CD4-positive, CD25-positive, alpha-beta regulatory T cell (primary cell): ENCODE measurements at regions not wholly inside any gene's neighbourhood (a gene's known extent, or its start where the extent isn't known, plus 50 kb on each side); places are given as distances from the start of the nearest gene placed in this dataset.
"Not testable (repeated sequence)": the region's sequence is repeated elsewhere in the genome, so short reads cannot be mapped to it uniquely, and the experiment has no call there.

Experiments used
- ATAC-seq, 2 donors: fragments of 150-1000 bp; cut with Tn5 transposase; one replicate each; pipeline ENCODE4 v1.10.0; 2021; ENCODE audit warnings: low read depth in 2 of 2, moderate number of reproducible peaks in 2 of 2, moderate library complexity in 1 of 2
- DNase-seq, 3 donors: peaks; one replicate each; pipeline versions ENCODE4 v3.0.0 to v3.0.0-alpha.2; 2012 to 2022; ENCODE audit warnings: mixed read lengths in 1 of 3
- H3K27ac ChIP-seq: one replicate; pipeline ENCODE4 v1.7.0; 2013; ENCODE audit warnings: mild to moderate bottlenecking, low read length; ENCODE audit not compliant: insufficient read depth, poor library complexity, severe bottlenecking
- H3K27me3 ChIP-seq: one replicate; pipeline ENCODE4 v1.7.0; 2013; ENCODE audit warnings: low read length; ENCODE audit not compliant: control insufficient read depth, insufficient read depth
- H3K36me3 ChIP-seq: one replicate; pipeline ENCODE4 v1.7.0; 2013; ENCODE audit warnings: mild to moderate bottlenecking, low read length, moderate library complexity; ENCODE audit not compliant: control insufficient read depth, insufficient read depth
- H3K4me1 ChIP-seq: 2 replicates; pipeline ENCODE4 v1.7.0; 2013; ENCODE audit warnings: mild to moderate bottlenecking, low read length; ENCODE audit not compliant: insufficient read depth, control insufficient read depth, poor library complexity, severe bottlenecking
- H3K4me3 ChIP-seq: one replicate; pipeline ENCODE4 v1.7.0; 2013; ENCODE audit warnings: low read depth, mild to moderate bottlenecking, low read length, moderate library complexity
- H3K9me3 ChIP-seq, 2 experiments: 1 replicate in 1 of 2; 2 replicates in 1 of 2; pipeline ENCODE4 v1.7.0; 2013; ENCODE audit warnings: low read length in 2 of 2, mild to moderate bottlenecking in 1 of 2, moderate library complexity in 1 of 2; ENCODE audit not compliant: control insufficient read depth in 2 of 2
- H3K27ac Mint-ChIP-seq, 3 donors: one replicate each; pipeline ENCODE4 v1.8.0; 2020 to 2022; ENCODE audit warnings: mild to moderate bottlenecking in 3 of 3, mixed read lengths in 3 of 3, moderate library complexity in 2 of 3
- H3K27me3 Mint-ChIP-seq: one replicate; pipeline ENCODE4 v1.8.0; 2022; ENCODE audit warnings: mild to moderate bottlenecking, mixed read lengths
- H3K36me3 Mint-ChIP-seq: one replicate; pipeline ENCODE4 v1.8.0; 2020; ENCODE audit warnings: mixed read lengths
- H3K4me1 Mint-ChIP-seq, 4 donors: one replicate each; pipeline ENCODE4 v1.8.0; 2020 to 2022; ENCODE audit warnings: mixed read lengths in 4 of 4, mild to moderate bottlenecking in 1 of 4
- H3K4me3 Mint-ChIP-seq, 4 donors: one replicate each; pipeline ENCODE4 v1.8.0; 2020 to 2022; ENCODE audit warnings: mild to moderate bottlenecking in 4 of 4, mixed read lengths in 4 of 4, moderate library complexity in 3 of 4
- H3K9me3 Mint-ChIP-seq, 7 donors: one replicate each; pipeline ENCODE4 v1.8.0; 2020 to 2022; ENCODE audit warnings: mixed read lengths in 7 of 7, mild to moderate bottlenecking in 3 of 7, moderate library complexity in 2 of 7

DNA sequence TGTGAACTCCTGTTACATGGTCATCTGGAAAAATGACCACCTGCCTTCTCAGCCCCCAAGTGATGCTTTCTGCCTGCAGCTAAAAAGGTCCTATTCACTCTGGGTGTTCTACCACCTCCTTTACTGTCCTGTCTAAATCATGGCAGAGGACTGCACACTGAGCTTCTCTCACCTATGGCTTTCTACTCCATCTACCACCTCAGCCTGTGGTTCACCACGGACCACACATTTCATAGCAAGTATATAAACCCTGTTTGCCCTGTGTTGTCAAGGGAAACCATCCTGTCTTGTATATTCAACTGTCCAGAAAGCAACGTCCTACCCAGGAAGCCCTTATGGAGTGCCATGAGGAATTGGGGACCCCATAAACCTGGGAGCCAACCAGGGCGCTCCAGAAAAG, 167.4 kb upstream of the ITGA1 start:
- H3K36me3 ChIP-seq: no peaks in the 10 kb centered on the region
- H3K9me3 Mint-ChIP-seq: peaks cover 0 to 5% (median 0%) of the 10 kb centered on the region in 7 donors
- H3K4me3 Mint-ChIP-seq: no peak overlapping the region
- H3K27ac Mint-ChIP-seq: no peak overlapping the region
- DNase-seq (no peak), ATAC-seq (no peak)
- no peaks in the 10 kb centered on the region for H3K4me1 Mint-ChIP-seq
- H3K36me3 Mint-ChIP-seq: no peaks in the 10 kb centered on the region
- H3K4me1 ChIP-seq: no peaks in the 10 kb centered on the region
- no peak overlapping the region for H3K4me3 ChIP-seq
- no peaks in the 10 kb centered on the region for H3K9me3 ChIP-seq
- no peak overlapping the region for H3K27ac ChIP-seq
- no peaks in the 10 kb centered on the region for H3K27me3 ChIP-seq
- no peaks in the 10 kb centered on the region for H3K27me3 Mint-ChIP-seq

DNA sequence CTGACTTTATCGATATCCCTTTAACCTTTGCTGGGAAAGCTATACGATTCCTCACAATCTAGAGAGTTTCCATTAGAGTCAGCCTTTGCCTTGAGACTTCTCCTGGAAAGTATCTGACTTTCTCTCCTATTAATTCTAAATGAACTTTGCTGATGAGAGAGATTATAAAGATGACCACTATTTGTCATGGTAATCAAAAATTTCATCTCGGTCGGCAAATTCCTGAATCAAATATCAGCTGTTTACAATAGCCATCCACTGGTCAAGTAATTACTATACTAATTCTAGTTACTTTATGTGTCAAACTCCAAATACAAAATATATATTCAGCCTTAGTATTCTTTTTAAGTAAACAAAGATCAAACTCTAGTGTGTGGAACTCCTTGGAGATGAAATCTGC, 164.4 kb upstream of the ITGA1 start:
- H3K9me3 Mint-ChIP-seq: peaks cover 0 to 5% (median 3%) of the 10 kb centered on the region in 7 donors
- no peak for ATAC-seq
- H3K4me3 ChIP-seq: no peak overlapping the region
- H3K4me3 Mint-ChIP-seq: no peak overlapping the region
- no peak for DNase-seq
- H3K27me3 ChIP-seq: no peaks in the 10 kb centered on the region
- no peak overlapping the region for H3K27ac Mint-ChIP-seq
- no peaks in the 10 kb centered on the region for H3K9me3 ChIP-seq
- H3K27me3 Mint-ChIP-seq: no peaks in the 10 kb centered on the region
- no peaks in the 10 kb centered on the region for H3K36me3 ChIP-seq
- no peaks in the 10 kb centered on the region for H3K36me3 Mint-ChIP-seq
- H3K27ac ChIP-seq: no peak overlapping the region
- no peaks in the 10 kb centered on the region for H3K4me1 ChIP-seq
- H3K4me1 Mint-ChIP-seq: no peaks in the 10 kb centered on the region

DNA sequence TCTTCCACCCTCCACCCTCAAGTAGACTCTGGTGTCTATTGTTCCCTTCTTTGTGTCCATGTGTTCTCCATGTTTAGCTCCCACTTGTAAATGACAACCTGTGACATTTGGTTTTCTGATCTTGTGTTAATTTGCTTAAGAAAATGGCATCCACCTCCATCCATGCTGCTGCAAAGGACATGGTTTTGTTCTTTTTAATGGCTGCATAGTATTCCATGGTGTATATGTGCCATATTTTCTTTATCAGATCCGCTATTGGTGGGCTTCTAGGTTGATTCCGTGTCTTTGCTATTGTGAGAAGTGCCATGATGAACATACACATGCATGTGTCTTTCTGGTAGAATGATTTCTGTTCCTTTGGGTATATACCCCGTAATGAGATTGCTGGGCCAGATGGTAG, 163.4 kb upstream of the ITGA1 start:
- Histone ChIP-seq H3K36me3 (no peaks in the 10 kb centered on the region), H3K27me3 (no peaks in the 10 kb centered on the region), H3K9me3 (no peaks in the 10 kb centered on the region), H3K4me1 (no peaks in the 10 kb centered on the region), H3K27ac (no peak overlapping the region), H3K4me3 (no peak overlapping the region)
- Mint-ChIP-seq H3K27ac (no peak overlapping the region), H3K4me1 (no peaks in the 10 kb centered on the region), H3K36me3 (no peaks in the 10 kb centered on the region), H3K9me3 (peaks cover 0 to 5% (median 3%) of the 10 kb centered on the region in 7 donors), H3K27me3 (no peaks in the 10 kb centered on the region), H3K4me3 (no peak overlapping the region)
- DNase-seq (no peak), ATAC-seq (no peak)

DNA sequence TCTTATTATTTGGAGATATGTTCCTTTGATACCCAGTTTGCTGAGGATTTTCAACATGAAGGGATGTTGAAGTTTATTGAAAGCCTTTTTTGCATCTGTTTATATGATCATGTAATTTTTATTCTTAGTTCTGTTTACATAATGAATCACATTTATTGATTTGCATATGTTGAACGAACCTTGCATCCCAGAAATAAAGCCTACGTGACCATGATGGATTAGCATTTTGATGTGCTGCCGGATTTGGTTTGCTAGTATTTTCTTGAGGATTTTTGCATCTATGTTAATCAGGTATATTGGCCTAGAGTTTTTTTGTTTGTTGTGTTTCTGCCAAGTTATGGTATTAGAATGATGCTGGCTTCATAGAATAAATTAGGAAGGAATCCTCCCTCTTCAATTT, 161.4 kb upstream of the ITGA1 start:
- H3K36me3 ChIP-seq: no peaks in the 10 kb centered on the region
- no peaks in the 10 kb centered on the region for H3K27me3 ChIP-seq
- no peaks in the 10 kb centered on the region for H3K4me1 ChIP-seq
- ATAC-seq (no peak), DNase-seq (no peak)
- Mint-ChIP-seq H3K9me3 (peaks cover 0 to 5% (median 0%) of the 10 kb centered on the region in 7 donors), H3K27ac (no peak overlapping the region), H3K4me1 (no peaks in the 10 kb centered on the region), H3K27me3 (no peaks in the 10 kb centered on the region), H3K36me3 (no peaks in the 10 kb centered on the region), H3K4me3 (no peak overlapping the region)
- no peak overlapping the region for H3K27ac ChIP-seq
- H3K9me3 ChIP-seq: no peaks in the 10 kb centered on the region
- H3K4me3 ChIP-seq: no peak overlapping the region

DNA sequence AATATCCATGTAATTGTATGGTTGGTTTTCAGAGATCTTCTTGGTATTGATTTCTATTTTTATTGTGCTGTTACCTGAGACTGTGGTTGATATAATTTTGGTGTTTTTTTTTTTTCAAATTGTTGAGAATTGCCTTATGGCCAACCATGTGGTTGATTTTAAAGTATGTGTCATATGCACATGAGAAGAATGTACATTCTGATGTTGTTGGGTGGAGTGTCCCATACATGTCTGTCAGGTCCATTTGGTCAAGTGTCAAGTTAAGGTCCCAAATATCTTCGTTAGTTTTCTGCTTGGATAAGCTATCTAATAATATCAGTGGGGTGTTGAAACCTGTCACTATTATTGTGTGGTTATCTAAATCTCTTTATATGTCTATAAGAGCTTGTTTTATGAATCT, 160.0 kb upstream of the ITGA1 start:
- Mint-ChIP-seq H3K9me3 (peaks cover 0 to 5% (median 2%) of the 10 kb centered on the region in 7 donors), H3K36me3 (no peaks in the 10 kb centered on the region), H3K27ac (no peak overlapping the region), H3K4me3 (no peak overlapping the region), H3K4me1 (no peaks in the 10 kb centered on the region), H3K27me3 (no peaks in the 10 kb centered on the region)
- Histone ChIP-seq H3K4me3 (no peak overlapping the region), H3K9me3 (no peaks in the 10 kb centered on the region), H3K4me1 (no peaks in the 10 kb centered on the region), H3K27me3 (no peaks in the 10 kb centered on the region), H3K36me3 (no peaks in the 10 kb centered on the region), H3K27ac (no peak overlapping the region)
- ATAC-seq (no peak), DNase-seq (no peak)

DNA sequence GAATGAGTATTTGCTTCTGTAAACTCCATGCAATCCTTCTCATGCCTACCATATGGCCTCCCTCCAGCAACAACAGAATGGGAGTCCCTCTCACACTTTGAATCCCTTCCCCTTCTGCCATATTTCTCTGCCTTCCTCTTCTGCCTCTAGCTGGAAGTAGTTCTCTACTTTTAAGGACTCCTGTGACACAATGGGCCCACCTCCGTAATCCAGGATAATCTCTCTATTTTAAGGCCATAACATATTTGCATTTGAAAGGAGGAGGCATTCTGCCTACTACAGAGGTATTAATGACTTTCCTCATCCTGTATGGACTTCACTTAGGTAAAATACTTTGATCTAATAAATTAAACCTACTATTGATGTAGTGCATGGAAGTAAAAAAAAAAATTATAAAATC, 155.4 kb upstream of the ITGA1 start:
- no peak for DNase-seq
- Histone ChIP-seq H3K36me3 (no peaks in the 10 kb centered on the region), H3K4me1 (no peaks in the 10 kb centered on the region), H3K9me3 (no peaks in the 10 kb centered on the region), H3K4me3 (no peak overlapping the region), H3K27ac (no peak overlapping the region), H3K27me3 (no peaks in the 10 kb centered on the region)
- Mint-ChIP-seq H3K36me3 (no peaks in the 10 kb centered on the region), H3K4me1 (no peaks in the 10 kb centered on the region), H3K4me3 (no peak overlapping the region), H3K27ac (no peak overlapping the region), H3K27me3 (no peaks in the 10 kb centered on the region), H3K9me3 (peaks cover 0 to 15% (median 5%) of the 10 kb centered on the region in 7 donors)
- ATAC-seq: no peak

DNA sequence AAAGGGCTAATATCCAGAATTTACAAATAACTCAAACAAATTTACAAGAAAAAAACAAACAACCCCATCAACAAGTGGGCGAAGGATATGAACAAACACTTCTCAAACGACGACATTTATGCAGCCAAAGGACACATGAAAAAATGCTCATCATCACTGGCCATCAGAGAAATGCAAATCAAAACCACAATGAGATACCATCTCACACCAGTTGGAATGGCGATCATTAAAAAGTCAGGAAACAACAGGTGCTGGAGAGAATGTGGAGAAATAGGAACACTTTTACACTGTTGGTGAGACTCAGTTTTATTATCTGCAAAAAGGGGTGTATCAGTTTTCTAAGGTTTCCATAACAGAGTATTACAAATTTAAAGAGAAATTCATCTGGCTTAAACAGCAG, 153.5 kb upstream of the ITGA1 start:
- H3K4me3 ChIP-seq, H3K4me1 ChIP-seq, H3K9me3 ChIP-seq, H3K27me3 Mint-ChIP-seq, H3K36me3 Mint-ChIP-seq, DNase-seq, H3K4me3 Mint-ChIP-seq, H3K27ac ChIP-seq, H3K27ac Mint-ChIP-seq, H3K36me3 ChIP-seq, ATAC-seq, H3K27me3 ChIP-seq, H3K4me1 Mint-ChIP-seq: not testable (repeated sequence)
- peaks cover 0 to 11% (median 4%) of the 10 kb centered on the region in 7 donors for H3K9me3 Mint-ChIP-seq

DNA sequence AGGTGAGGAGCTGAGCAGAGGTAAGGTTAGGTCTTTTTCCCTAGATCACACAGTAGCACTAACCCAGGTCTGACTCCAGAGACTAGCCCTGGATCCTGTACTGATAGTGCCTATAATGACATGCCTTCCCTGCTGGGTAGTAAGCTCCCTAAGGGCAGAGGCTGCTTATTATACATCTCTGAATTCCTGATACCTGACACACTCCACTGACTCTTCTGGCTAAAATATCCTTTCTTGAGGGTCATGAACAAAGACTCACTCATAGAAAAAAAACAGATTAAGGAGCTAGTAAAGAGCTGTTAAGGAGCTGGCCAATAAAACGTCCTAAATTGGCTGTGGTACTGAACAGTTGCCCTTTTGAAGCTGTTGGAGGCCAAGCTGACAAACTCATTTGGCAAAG, 149.0 kb upstream of the ITGA1 start:
- no peak overlapping the region for H3K27ac Mint-ChIP-seq
- Histone ChIP-seq H3K4me3 (no peak overlapping the region), H3K4me1 (no peaks in the 10 kb centered on the region), H3K36me3 (no peaks in the 10 kb centered on the region), H3K27me3 (no peaks in the 10 kb centered on the region), H3K9me3 (no peaks in the 10 kb centered on the region), H3K27ac (no peak overlapping the region)
- ATAC-seq (no peak), DNase-seq (no peak)
- peaks cover 0 to 11% (median 4%) of the 10 kb centered on the region in 7 donors for H3K9me3 Mint-ChIP-seq
- H3K36me3 Mint-ChIP-seq: no peaks in the 10 kb centered on the region
- H3K4me3 Mint-ChIP-seq: no peak overlapping the region
- no peaks in the 10 kb centered on the region for H3K4me1 Mint-ChIP-seq
- peaks cover 7% of the 10 kb centered on the region for H3K27me3 Mint-ChIP-seq
